Activated naive CD8-positive, alpha-beta T cell treated with anti-CD3 and anti-CD28 coated beads, Interleukin-2, amount 10 ng/mL, durations not matched to agents 7 days and 5 days (primary cell): ENCODE measurements at regions not wholly inside any gene's neighbourhood (a gene's known extent, or its start where the extent isn't known, plus 50 kb on each side); places are given as distances from the start of the nearest gene placed in this dataset.

Experiments
- ATAC-seq: fragments of 150-1000 bp; cut with Tn5 transposase; one replicate; pipeline ENCODE4 v1.10.0; 2021; ENCODE audit warnings: low read depth, moderate library complexity
- POLR2A ChIA-PET: fragments of 350-600 bp; sonication (Branson Sonifier 250); formaldehyde crosslinking; loops from one replicate; lab custom pipeline; 2021; ENCODE audit warnings: antibody characterized with exemption; lab: Charles Lee
- DNase-seq: peaks from one replicate; pipeline ENCODE4 v3.0.0; 2021
- H3K27ac Mint-ChIP-seq: one replicate; pipeline ENCODE4 v1.8.0; 2022; ENCODE audit warnings: mild to moderate bottlenecking, mixed read lengths
- H3K27me3 Mint-ChIP-seq: one replicate; pipeline ENCODE4 v1.8.0; 2022; ENCODE audit warnings: mild to moderate bottlenecking, moderate library complexity, mixed read lengths
- H3K36me3 Mint-ChIP-seq: one replicate; pipeline ENCODE4 v1.8.0; 2021; ENCODE audit warnings: mild to moderate bottlenecking, mixed read lengths
- H3K4me1 Mint-ChIP-seq: one replicate; pipeline ENCODE4 v1.8.0; 2021; ENCODE audit warnings: mixed read lengths
- H3K4me3 Mint-ChIP-seq: one replicate; pipeline ENCODE4 v1.8.0; 2022; ENCODE audit warnings: mild to moderate bottlenecking, moderate library complexity, mixed read lengths
- H3K9me3 Mint-ChIP-seq: one replicate; pipeline ENCODE4 v1.8.0; 2021; ENCODE audit warnings: mixed read lengths

- ATAC-seq (no peak), DNase-seq (peak; percentile 56)
- H3K36me3 Mint-ChIP-seq, result no peaks in the 10 kb centered on the region
- H3K9me3 Mint-ChIP-seq, result no peaks in the 10 kb centered on the region
- H3K4me1 Mint-ChIP-seq, result no peaks in the 10 kb centered on the region
- no peak overlapping the region for H3K4me3 Mint-ChIP-seq
- H3K27me3 Mint-ChIP-seq, result peaks cover 6% of the 10 kb centered on the region
- POLR2A ChIA-PET, result no interaction called here
- H3K27ac Mint-ChIP-seq, result no peak overlapping the region
These were observed 120.9 kb downstream of the SAMMSON start for GRCh38 chr3:70120357-70120966.

GRCh38 chr3:70127192-70127591 is 127.7 kb downstream of the SAMMSON start:
- Mint-ChIP-seq H3K4me3 (no peak overlapping the region), H3K36me3 (no peaks in the 10 kb centered on the region), H3K27ac (no peak overlapping the region), H3K9me3 (no peaks in the 10 kb centered on the region), H3K27me3 (no peaks in the 10 kb centered on the region), H3K4me1 (no peaks in the 10 kb centered on the region)
- POLR2A ChIA-PET, result no interaction called here
- DNase-seq (no peak), ATAC-seq (no peak)

- no peak for DNase-seq
- ATAC-seq, result no peak
- POLR2A ChIA-PET, result no interaction called here
- Mint-ChIP-seq H3K27ac (no peak overlapping the region), H3K27me3 (peaks cover 2% of the 10 kb centered on the region), H3K36me3 (no peaks in the 10 kb centered on the region), H3K4me1 (no peaks in the 10 kb centered on the region), H3K9me3 (no peaks in the 10 kb centered on the region), H3K4me3 (no peak overlapping the region)
These were observed 137.8 kb downstream of the SAMMSON start for GRCh38 chr3:70137366-70137765.

- DNase-seq (no peak), ATAC-seq (no peak)
- no peaks in the 10 kb centered on the region for H3K36me3 Mint-ChIP-seq
- H3K9me3 Mint-ChIP-seq, result no peaks in the 10 kb centered on the region
- POLR2A ChIA-PET, result no interaction called here
- peaks cover 2% of the 10 kb centered on the region for H3K27me3 Mint-ChIP-seq
- no peak overlapping the region for H3K27ac Mint-ChIP-seq
- no peaks in the 10 kb centered on the region for H3K4me1 Mint-ChIP-seq
- H3K4me3 Mint-ChIP-seq, result no peak overlapping the region
These were observed 139.1 kb downstream of the SAMMSON start for GRCh38 chr3:70138606-70139005.
